Fibroblast of villous mesenchyme (primary cell): ENCODE measurements at regions not wholly inside any gene's neighbourhood (a gene's known extent, or its start where the extent isn't known, plus 50 kb on each side); places are given as distances from the start of the nearest gene placed in this dataset.

Experiments used
- DNase-seq: peaks from one replicate; pipeline ENCODE4 v3.0.0-alpha.2; 2010; ENCODE audit warnings: low read depth
- H3K4me3 ChIP-seq: 2 replicates; pipeline ENCODE4 v1.5.1; 2011; ENCODE audit warnings: low read depth, mild to moderate bottlenecking, low read length
- TF ChIP-seq, protein P1 (sequence below): IDR thresholded peaks from 2 replicates; pipeline ENCODE4 v1.5.1; 2012; ENCODE audit warnings: low read depth, mild to moderate bottlenecking, low read length; ENCODE audit not compliant: insufficient read depth

DNA sequence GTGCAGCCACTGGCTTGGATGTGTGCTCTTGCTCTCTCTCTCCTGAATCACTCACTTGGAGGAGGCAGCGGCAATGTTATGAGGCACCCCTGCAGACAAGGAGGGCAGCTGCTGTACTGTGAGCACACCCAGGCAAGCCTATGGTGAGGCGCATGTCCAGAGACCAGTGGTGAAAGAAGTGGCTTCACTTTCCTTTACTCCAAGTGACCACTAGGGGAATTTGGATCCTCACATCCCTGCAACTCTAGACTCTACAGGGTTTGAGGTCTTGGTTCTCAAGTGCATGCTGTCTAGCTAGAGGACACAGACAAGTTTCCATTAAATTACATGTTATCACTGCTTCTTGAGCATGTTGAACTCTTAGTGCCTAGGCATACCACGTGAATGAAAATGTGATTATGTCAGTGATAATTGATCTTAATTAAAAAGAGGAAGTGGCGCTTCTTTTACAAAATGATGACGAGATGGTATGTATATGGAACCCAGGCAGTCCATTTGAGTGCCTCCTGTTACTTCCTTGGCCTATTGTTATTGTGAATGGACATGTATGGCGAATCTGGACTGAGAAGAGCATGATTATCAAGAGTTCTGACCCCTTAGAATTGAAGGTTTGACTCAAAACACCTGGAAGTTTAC is 181.0 kb upstream of the CDH2 start:
- DNase-seq = no peak
- TF ChIP-seq, protein P1, sequence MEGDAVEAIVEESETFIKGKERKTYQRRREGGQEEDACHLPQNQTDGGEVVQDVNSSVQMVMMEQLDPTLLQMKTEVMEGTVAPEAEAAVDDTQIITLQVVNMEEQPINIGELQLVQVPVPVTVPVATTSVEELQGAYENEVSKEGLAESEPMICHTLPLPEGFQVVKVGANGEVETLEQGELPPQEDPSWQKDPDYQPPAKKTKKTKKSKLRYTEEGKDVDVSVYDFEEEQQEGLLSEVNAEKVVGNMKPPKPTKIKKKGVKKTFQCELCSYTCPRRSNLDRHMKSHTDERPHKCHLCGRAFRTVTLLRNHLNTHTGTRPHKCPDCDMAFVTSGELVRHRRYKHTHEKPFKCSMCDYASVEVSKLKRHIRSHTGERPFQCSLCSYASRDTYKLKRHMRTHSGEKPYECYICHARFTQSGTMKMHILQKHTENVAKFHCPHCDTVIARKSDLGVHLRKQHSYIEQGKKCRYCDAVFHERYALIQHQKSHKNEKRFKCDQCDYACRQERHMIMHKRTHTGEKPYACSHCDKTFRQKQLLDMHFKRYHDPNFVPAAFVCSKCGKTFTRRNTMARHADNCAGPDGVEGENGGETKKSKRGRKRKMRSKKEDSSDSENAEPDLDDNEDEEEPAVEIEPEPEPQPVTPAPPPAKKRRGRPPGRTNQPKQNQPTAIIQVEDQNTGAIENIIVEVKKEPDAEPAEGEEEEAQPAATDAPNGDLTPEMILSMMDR = peak; percentile 31
- H3K4me3 ChIP-seq = no peak overlapping the region

DNA sequence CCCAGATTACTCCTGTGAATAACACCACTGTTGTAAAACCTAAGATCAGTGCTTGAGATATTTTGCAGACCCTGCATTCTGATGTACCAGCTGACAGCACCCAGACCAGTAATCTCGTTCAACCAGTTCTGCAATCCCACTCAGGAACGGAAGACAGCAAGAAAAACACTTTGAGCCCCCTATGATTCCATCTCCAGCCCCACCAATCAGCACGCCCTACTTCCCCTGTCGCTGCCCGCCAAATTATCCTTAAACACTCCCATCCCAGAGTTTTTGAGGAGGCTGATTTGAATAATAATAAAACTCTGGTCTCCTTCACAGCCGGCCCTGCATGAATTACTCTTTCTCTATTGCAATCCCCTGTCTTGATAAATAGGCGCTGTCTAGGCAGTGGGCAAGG is 173.9 kb upstream of the CDH2 start:
- TF ChIP-seq, protein P1 = no peak
- DNase-seq = no peak
- H3K4me3 ChIP-seq = no peak overlapping the region

DNA sequence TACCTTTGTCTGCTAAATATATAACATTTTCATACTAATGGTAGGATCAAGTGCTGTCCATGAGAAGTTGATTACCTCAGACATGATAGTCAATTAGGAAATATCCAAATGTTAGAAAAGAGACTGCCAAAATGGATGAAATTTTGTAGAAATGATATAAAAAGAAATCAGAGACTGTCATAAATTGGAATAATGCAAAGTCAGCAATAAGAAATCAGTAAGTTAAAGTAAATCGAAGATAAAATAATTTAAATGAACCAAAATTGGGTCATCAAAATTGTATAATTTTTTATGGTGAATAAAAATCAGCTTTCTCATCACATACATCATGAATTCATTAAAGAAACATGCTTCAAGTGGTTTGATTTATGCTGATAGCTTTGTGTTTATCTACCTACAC is 165.3 kb upstream of the CDH2 start:
- H3K4me3 ChIP-seq = no peak overlapping the region
- DNase-seq = no peak
- TF ChIP-seq, protein P1 = no peak

DNA sequence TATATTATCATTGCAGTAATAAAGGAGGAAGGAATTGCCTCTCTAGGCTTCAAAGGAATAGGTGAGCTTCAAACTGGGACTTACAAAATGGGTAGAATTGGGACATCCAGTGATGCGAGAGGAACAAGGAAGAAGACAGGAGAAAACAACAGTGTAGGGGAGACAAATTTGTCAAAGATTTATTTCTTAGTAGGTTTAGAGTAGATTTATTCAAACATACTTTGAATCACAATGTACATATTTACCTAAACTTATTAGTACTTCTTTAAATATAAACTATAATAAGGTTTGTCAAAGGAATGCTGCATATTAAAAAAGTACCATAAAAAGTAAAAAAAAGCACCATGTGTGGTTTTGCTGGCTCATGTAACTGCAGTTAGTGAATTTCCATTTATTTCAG is 161.4 kb upstream of the CDH2 start:
- TF ChIP-seq, protein P1 = no peak
- no peak overlapping the region for H3K4me3 ChIP-seq
- no peak for DNase-seq

DNA sequence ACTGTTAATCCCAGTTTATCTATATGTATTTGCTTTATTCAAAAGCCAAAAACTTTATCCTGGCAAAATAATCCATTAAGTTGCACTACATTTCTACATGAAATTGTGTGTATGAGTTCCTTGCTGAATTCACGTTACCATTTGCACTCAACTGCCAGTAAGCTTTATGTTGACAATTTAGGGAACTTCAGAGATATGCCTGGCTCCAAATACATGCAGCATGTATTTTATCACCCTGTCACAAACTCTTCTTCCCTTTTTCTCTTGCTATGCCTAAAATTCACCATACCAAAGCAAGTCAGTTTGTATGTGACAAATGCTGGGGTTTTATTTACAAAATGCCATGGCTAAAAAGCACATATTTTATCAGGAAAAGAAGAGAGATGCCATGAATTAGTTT is 157.6 kb upstream of the CDH2 start:
- TF ChIP-seq, protein P1 = no peak
- DNase-seq = no peak
- no peak overlapping the region for H3K4me3 ChIP-seq

DNA sequence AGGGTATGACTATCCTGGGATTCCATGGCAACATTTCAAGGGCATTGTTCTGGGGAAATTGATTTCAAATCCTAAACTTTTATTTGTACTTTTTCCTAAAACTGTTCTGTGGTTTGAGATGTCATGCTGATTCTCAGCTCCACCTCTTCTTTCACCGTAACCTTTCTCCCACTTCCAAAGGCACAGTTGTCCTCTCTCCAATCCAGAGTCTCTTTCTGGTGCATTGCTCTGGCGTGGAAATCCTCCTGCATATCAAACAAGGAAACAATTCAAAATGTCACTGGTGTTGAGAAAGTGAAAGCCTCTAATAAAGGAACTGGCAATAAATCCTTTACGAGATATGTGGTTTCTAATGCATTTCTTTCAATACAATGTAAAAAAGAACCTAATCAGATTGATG is 155.1 kb upstream of the CDH2 start:
- H3K4me3 ChIP-seq = no peak overlapping the region
- TF ChIP-seq, protein P1 = no peak
- no peak for DNase-seq

DNA sequence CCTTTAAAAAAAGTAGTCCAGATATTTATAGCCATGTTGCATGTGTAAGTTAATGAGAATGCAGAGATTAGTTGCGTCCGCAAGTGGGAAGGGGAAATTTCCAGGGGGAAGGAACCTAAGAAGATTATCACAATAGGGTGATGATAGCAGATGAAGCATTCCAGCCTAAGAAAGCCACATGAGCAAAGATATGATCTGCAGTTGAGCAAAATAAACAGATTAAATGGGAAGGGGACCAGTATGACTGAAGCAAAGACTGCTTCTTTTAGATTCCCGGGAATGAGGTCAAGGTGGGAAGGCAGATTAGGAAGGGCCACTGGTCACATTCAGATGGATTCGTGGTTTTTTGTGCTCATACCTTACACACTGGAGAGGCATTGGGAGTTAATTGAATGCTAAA is 154.6 kb upstream of the CDH2 start:
- TF ChIP-seq, protein P1 = no peak
- H3K4me3 ChIP-seq = no peak overlapping the region
- DNase-seq = no peak
